ENCODE measurements at regions not wholly inside any gene's neighbourhood (a gene's known extent, or its start where the extent isn't known, plus 50 kb on each side); places are given as distances from the start of the nearest gene placed in this dataset.

- WGBS: 71% methylated on average over 3 of the region's 3 CpGs
- Histone ChIP-seq H3K36me3 (no peaks in the 10 kb centered on the region), H3K27ac (no peak overlapping the region)
Measured at GRCh38 chr3:153443961-153444360, 281.9 kb downstream of the RAP2B start.

GRCh38 chr3:153445817-153446216 lies 283.8 kb downstream of the RAP2B start:
- intact Hi-C loops (cut with DNase I): no loop called here
- WGBS: 72% methylated on average over 2 of the region's 2 CpGs
- no peaks in the 10 kb centered on the region for H3K9me3 ChIP-seq
- no peaks in the 10 kb centered on the region for H3K27me3 ChIP-seq (replicated peaks; ENCODE audit: insufficient read depth)
- H3K4me3 ChIP-seq: no peak overlapping the region
- TF ChIP-seq CTCF (IDR thresholded peaks at IDR 0.05) (no peak), POLR2AphosphoS5 (IDR thresholded peaks at IDR 0.05) (no peak), POLR2A (IDR thresholded peaks at IDR 0.05) (no peak)
- no peak overlapping the region for H3K27ac ChIP-seq
- no peaks in the 10 kb centered on the region for H3K36me3 ChIP-seq
- no peaks in the 10 kb centered on the region for H3K4me1 ChIP-seq (replicated peaks)
- no peak for DNase-seq (ENCODE audit: low spot score)

More at GRCh38 chr3:153443961-153444360, 281.9 kb downstream of the RAP2B start:
- no peak for TF ChIP-seq POLR2A (IDR thresholded peaks at IDR 0.05)
- TF ChIP-seq POLR2AphosphoS5 (IDR thresholded peaks at IDR 0.05): no peak
- no peak for TF ChIP-seq CTCF (IDR thresholded peaks at IDR 0.05)
- Histone ChIP-seq H3K27me3 (replicated peaks; ENCODE audit: insufficient read depth) (no peaks in the 10 kb centered on the region), H3K4me1 (replicated peaks) (no peaks in the 10 kb centered on the region), H3K9me3 (no peaks in the 10 kb centered on the region), H3K4me3 (no peak overlapping the region)
- DNase-seq (ENCODE audit: low spot score): no peak
- intact Hi-C loops (cut with DNase I): no loop called here

GRCh38 chr3:153448151-153448829 lies 286.3 kb downstream of the RAP2B start:
- WGBS: 65% methylated on average over 5 of the region's 5 CpGs
- no peaks in the 10 kb centered on the region for H3K9me3 ChIP-seq
- H3K27me3 ChIP-seq (replicated peaks; ENCODE audit: insufficient read depth): no peaks in the 10 kb centered on the region
- DNase-seq (ENCODE audit: low spot score): no peak
- no peak overlapping the region for H3K4me3 ChIP-seq
- no peak overlapping the region for H3K27ac ChIP-seq
- TF ChIP-seq POLR2AphosphoS5 (IDR thresholded peaks at IDR 0.05): no peak
- TF ChIP-seq CTCF (IDR thresholded peaks at IDR 0.05): no peak
- TF ChIP-seq POLR2A (IDR thresholded peaks at IDR 0.05): no peak
- H3K4me1 ChIP-seq (replicated peaks): no peaks in the 10 kb centered on the region
- intact Hi-C loops (cut with DNase I): no loop called here
- H3K36me3 ChIP-seq: no peaks in the 10 kb centered on the region

GRCh38 chr3:153456833-153457545 lies 295.0 kb downstream of the RAP2B start:
- 86% methylated on average over 2 of the region's 2 CpGs for WGBS

More at GRCh38 chr3:153456833-153457545, 295.0 kb downstream of the RAP2B start:
- no peak overlapping the region for H3K27ac ChIP-seq
- no peaks in the 10 kb centered on the region for H3K27me3 ChIP-seq (replicated peaks; ENCODE audit: insufficient read depth)
- H3K9me3 ChIP-seq: no peaks in the 10 kb centered on the region
- TF ChIP-seq POLR2A (IDR thresholded peaks at IDR 0.05): no peak
- no peak for TF ChIP-seq CTCF (IDR thresholded peaks at IDR 0.05)
- TF ChIP-seq POLR2AphosphoS5 (IDR thresholded peaks at IDR 0.05): no peak
- no peak overlapping the region for H3K4me3 ChIP-seq
- intact Hi-C loops (cut with DNase I): no loop called here
- DNase-seq (ENCODE audit: low spot score): no peak
- no peaks in the 10 kb centered on the region for H3K4me1 ChIP-seq (replicated peaks)
- no peaks in the 10 kb centered on the region for H3K36me3 ChIP-seq
